HepG2 (cell line): ENCODE measurements at regions not wholly inside any gene's neighbourhood (a gene's known extent, or its start where the extent isn't known, plus 50 kb on each side); places are given as distances from the start of the nearest gene placed in this dataset.

Experiments
- ATAC-seq: fragments of 200-7000 bp; cut with Tn5 transposase; 3 replicates; pipeline ENCODE4 v1.9.1; 2020; ENCODE audit warnings: mild to moderate bottlenecking, moderate library complexity
- BruUV-seq: library from RNA; stranded (reverse); fragments of 400-500 nt; replicated peaks from 2 replicates; lab custom pipeline; 2021; lab: Mats Ljungman, UMichigan
- CTCF ChIA-PET: fragments of 300-600 bp; formaldehyde crosslinking; extraction: SDS; loops from one replicate; lab custom pipeline; 2021; ENCODE audit warnings: low total read pairs, inconsistent platforms, low intra/inter-chr PET ratio; lab: Yijun Ruan, JAX
- POLR2A ChIA-PET: fragments of 350-600 bp; sonication (Branson Sonifier 250); formaldehyde crosslinking; loops from one replicate; lab custom pipeline; 2020; ENCODE audit warnings: antibody characterized with exemption, inconsistent platforms; lab: Yijun Ruan, JAX
- DNase-seq: peaks from one replicate; pipeline ENCODE4 v3.0.0-alpha.2; 2015; ENCODE audit warnings: low spot score
- FAIRE-seq: peaks from 3 replicates; lab custom pipeline; 2011; peaks lifted over from hg19 to GRCh38; lab: Jason Lieb, UNC
- H2AFZ ChIP-seq: one replicate; pipeline ENCODE4 v1.6.1; 2011; ENCODE audit warnings: low read length, inconsistent platforms
- H3K27ac ChIP-seq: fragments of 300-600 bp; 3 replicates; pipeline ENCODE4 v1.8.0; 2011; ENCODE audit warnings: mixed run types, mild to moderate bottlenecking, mixed read lengths, low read length, inconsistent platforms; ENCODE audit not compliant: insufficient read depth; ENCODE audit errors: extremely low read length
- H3K27me3 ChIP-seq, 2 experiments: fragments of 200-600 bp in 1 of 2; 2 replicates in 1 of 2; 3 replicates in 1 of 2; pipeline versions ENCODE4 v1.6.0 to v1.8.0; 2011; ENCODE audit warnings: low read length in 2 of 2, mild to moderate bottlenecking in 2 of 2, moderate library complexity in 2 of 2, inconsistent platforms in 1 of 2; ENCODE audit not compliant: insufficient read depth in 2 of 2, control insufficient read depth in 1 of 2
- H3K36me3 ChIP-seq, 2 experiments: fragments of 200-600 bp in 1 of 2; replicated peaks in 1 of 2; 2 replicates in 1 of 2; 3 replicates in 1 of 2; pipeline versions ENCODE4 v1.5.1 to v1.8.0; 2011; ENCODE audit warnings: low read length in 2 of 2, inconsistent platforms in 1 of 2; ENCODE audit not compliant: insufficient read depth in 2 of 2, control insufficient read depth in 1 of 2
- H3K4me1 ChIP-seq: 2 replicates; pipeline ENCODE4 v1.5.1; 2012; ENCODE audit warnings: low read length, inconsistent platforms; ENCODE audit not compliant: insufficient read depth
- H3K4me2 ChIP-seq: 2 replicates; pipeline ENCODE4 v1.6.0; 2011; ENCODE audit warnings: low read depth, low read length, inconsistent platforms
- H3K4me3 ChIP-seq, 3 experiments: fragments of 200-600 bp in 1 of 3; sonication (generic), shearing (Covaris generic) in 1 of 3; replicated peaks in 1 of 3; 2 replicates each; pipeline ENCODE4 v1.5.1; 2011 to 2016; ENCODE audit warnings: low read length in 3 of 3, inconsistent platforms in 2 of 3, low read depth in 2 of 3, mild to moderate bottlenecking in 2 of 3, control low read depth in 1 of 3, mixed read lengths in 1 of 3; ENCODE audit not compliant: insufficient read depth in 1 of 3
- H3K79me2 ChIP-seq: one replicate; pipeline ENCODE4 v1.6.1; 2011; ENCODE audit warnings: low read length, inconsistent platforms; ENCODE audit not compliant: insufficient read depth
- H3K9ac ChIP-seq: 2 replicates; pipeline ENCODE4 v1.6.0; 2011; ENCODE audit warnings: mild to moderate bottlenecking, low read depth, low read length, inconsistent platforms; ENCODE audit not compliant: insufficient read depth
- H3K9me3 ChIP-seq: 2 replicates; pipeline ENCODE4 v1.5.1; 2012; ENCODE audit warnings: mild to moderate bottlenecking, low read length
- H4K20me1 ChIP-seq: 2 replicates; pipeline ENCODE4 v1.6.0; 2011; ENCODE audit warnings: inconsistent platforms, mild to moderate bottlenecking, low read length, moderate library complexity; ENCODE audit not compliant: insufficient read depth
- ARID4A ChIP-seq: sonication (generic); formaldehyde crosslinking; IDR thresholded peaks from 2 replicates; pipeline ENCODE4 v1.5.0; 2020; ENCODE audit warnings: mild to moderate bottlenecking, missing genetic modification reagents, borderline replicate concordance
- EP300 ChIP-seq, 3 experiments: sonication (generic) in 1 of 3; formaldehyde crosslinking in 1 of 3; IDR thresholded peaks; 2 replicates each; pipeline versions ENCODE4 v1.5.1 to v1.6.1; 2011 to 2020; ENCODE audit warnings: low read depth in 2 of 3, low read length in 2 of 3, borderline replicate concordance in 1 of 3, improper control_type of control experiment in 1 of 3, mild to moderate bottlenecking in 1 of 3, missing genetic modification reagents in 1 of 3, moderate library complexity in 1 of 3
- FLYWCH1 ChIP-seq: sonication (generic); formaldehyde crosslinking; IDR thresholded peaks from 2 replicates; pipeline ENCODE4 v1.8.1; 2023; ENCODE audit warnings: mild to moderate bottlenecking, missing genetic modification reagents
- KDM1A ChIP-seq: IDR thresholded peaks from 2 replicates; pipeline ENCODE4 v1.6.1; 2016; ENCODE audit warnings: missing compliant biosample characterization
- MAZ ChIP-seq, 2 experiments: sonication (generic) in 1 of 2; formaldehyde crosslinking in 1 of 2; IDR thresholded peaks; 2 replicates each; pipeline versions ENCODE4 v1.5.0 to v1.6.1; 2012 to 2020; ENCODE audit warnings: low read depth in 2 of 2, mild to moderate bottlenecking in 2 of 2, borderline replicate concordance in 1 of 2, improper control_type of control experiment in 1 of 2, low read length in 1 of 2, missing genetic modification reagents in 1 of 2, moderate library complexity in 1 of 2
- MEF2D ChIP-seq: sonication (generic); formaldehyde crosslinking; IDR thresholded peaks from 2 replicates; pipeline ENCODE4 v1.5.1; 2020; ENCODE audit warnings: mild to moderate bottlenecking, missing genetic modification reagents
- POLR2AphosphoS2 ChIP-seq: IDR thresholded peaks from 2 replicates; pipeline ENCODE4 v1.6.1; 2011; ENCODE audit warnings: low read depth, low read length, improper control_type of control experiment
- RARG ChIP-seq: sonication (generic); formaldehyde crosslinking; IDR thresholded peaks from 2 replicates; pipeline ENCODE4 v1.4.0; 2020; ENCODE audit warnings: low read depth, mild to moderate bottlenecking, missing genetic modification reagents
- RBAK ChIP-seq: sonication (generic); formaldehyde crosslinking; IDR thresholded peaks from 2 replicates; pipeline ENCODE4 v1.5.1; 2020; ENCODE audit warnings: mild to moderate bottlenecking, missing genetic modification reagents
- SPEN ChIP-seq: sonication (generic); formaldehyde crosslinking; IDR thresholded peaks from 2 replicates; pipeline ENCODE4 v1.5.1; 2020; ENCODE audit warnings: low read depth, mild to moderate bottlenecking, missing genetic modification reagents
- TBL1XR1 ChIP-seq: fragments of 150-350 bp; IDR thresholded peaks from 2 replicates; pipeline ENCODE4 v1.6.1; 2014; ENCODE audit warnings: borderline replicate concordance, low read length; ENCODE audit not compliant: partially characterized antibody
- XRCC5 ChIP-seq: fragments of 200-400 bp; formaldehyde crosslinking; optimal IDR thresholded peaks from 2 replicates; pipeline ENCODE3; 2017; ENCODE audit warnings: mild to moderate bottlenecking, low read length
- ZNF317 ChIP-seq: sonication (generic); formaldehyde crosslinking; IDR thresholded peaks from 2 replicates; pipeline ENCODE4 v1.5.0; 2020; ENCODE audit warnings: mild to moderate bottlenecking, missing genetic modification reagents
- ZNF570 ChIP-seq: sonication (generic); formaldehyde crosslinking; IDR thresholded peaks from 2 replicates; pipeline ENCODE4 v1.4.0; 2020; ENCODE audit warnings: mild to moderate bottlenecking, missing genetic modification reagents, borderline replicate concordance
- ZNF619 ChIP-seq: sonication (generic); formaldehyde crosslinking; IDR thresholded peaks from 2 replicates; pipeline ENCODE4 v1.4.0; 2020; ENCODE audit warnings: mild to moderate bottlenecking, missing genetic modification reagents
- ZNF709 ChIP-seq: sonication (generic); formaldehyde crosslinking; IDR thresholded peaks from 2 replicates; pipeline ENCODE4 v1.5.0; 2020; ENCODE audit warnings: mild to moderate bottlenecking, missing genetic modification reagents
- ZNF747 ChIP-seq: sonication (generic); formaldehyde crosslinking; IDR thresholded peaks from 2 replicates; pipeline ENCODE4 v1.8.1; 2023; ENCODE audit warnings: missing genetic modification reagents, mild to moderate bottlenecking, borderline replicate concordance
- ZSCAN12 ChIP-seq: sonication (generic); formaldehyde crosslinking; IDR thresholded peaks from 2 replicates; pipeline ENCODE4 v1.9.0; 2021; ENCODE audit warnings: mild to moderate bottlenecking, missing genetic modification reagents
- ZSCAN22 ChIP-seq: sonication (generic); formaldehyde crosslinking; IDR thresholded peaks from 2 replicates; pipeline ENCODE4 v1.4.0; 2020; ENCODE audit warnings: mild to moderate bottlenecking, missing genetic modification reagents
- WGBS: methylation state at CpG from one replicate; pipeline ENCODE4 v1.1.6; 2017; ENCODE audit warnings: low lambda C conversion rate; 5-methylcytosine and 5-hydroxymethylcytosine counted together
- in situ Hi-C: cut with HindIII; loops from 2 replicates; pipeline ENCODE4 v1.10.0; 2017; ENCODE audit warnings: low pct_unique_long_range_greater_than_20kb; ENCODE audit not compliant: extremely low pct_ligation_motif_present
- intact Hi-C: fragments of 100-400 bp; cut with micrococcal nuclease; formaldehyde crosslinking; loops from one replicate; pipeline ENCODE4 v1.10.0; 2022; ENCODE audit not compliant: unreplicated experiment
- TF ChIP-seq, protein P1 (sequence below): IDR thresholded peaks from 2 replicates; pipeline ENCODE4 v1.6.1; 2018; ENCODE audit warnings: missing genetic modification reagents, mild to moderate bottlenecking, missing compliant biosample characterization

DNA sequence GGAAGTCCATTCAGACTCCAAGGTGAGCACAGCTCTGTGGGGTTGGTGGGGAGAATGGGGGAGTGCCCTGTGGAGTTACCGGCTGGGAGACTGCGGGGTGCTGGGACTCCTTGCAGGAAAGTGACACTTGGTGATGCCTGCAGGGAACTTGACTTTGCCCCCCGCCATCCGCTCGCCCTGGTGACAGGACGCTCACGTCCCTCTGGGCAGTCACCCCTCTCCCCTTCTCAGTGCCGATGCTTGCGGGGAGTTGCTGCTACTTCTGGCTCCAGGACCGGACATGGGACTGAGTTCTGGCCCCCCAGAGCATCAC is 209.5 kb upstream of the C1orf174 start (continued):
- no peak for TF ChIP-seq ZNF570 (CRISPR knock-in tag)
- TF ChIP-seq FLYWCH1 (CRISPR knock-in tag), result no peak

- WGBS, result 15% methylated on average over 5 of the region's 8 CpGs
- DNase-seq (no peak), FAIRE-seq (no peak), ATAC-seq (no peak)
- Histone ChIP-seq H4K20me1 (no peaks in the 10 kb centered on the region), H3K79me2 (no peaks in the 10 kb centered on the region), H3K9me3 (no peaks in the 10 kb centered on the region), H3K4me3 (no peak overlapping the region), H3K27ac (no peak overlapping the region), H3K4me2 (no peak overlapping the region), H2AFZ (no peak overlapping the region), H3K4me1 (no peaks in the 10 kb centered on the region), H3K36me3 (no peaks in the 10 kb centered on the region), H3K27me3 (peaks cover 5 to 43% of the 10 kb centered on the region in 2 experiments; a peak in 4 of 5 replicates), H3K9ac (no peak overlapping the region)
- CTCF ChIA-PET, result no interaction called here
- intact Hi-C loops (no loop called here), in situ Hi-C loops (no loop called here)
- BruUV-seq, result no TSS peak
- POLR2A ChIA-PET, result no interaction called here
- no peak for TF ChIP-seq ZNF317 (CRISPR knock-in tag)
- TF ChIP-seq RBAK, result no peak
- TF ChIP-seq ZSCAN12, result no peak
- no peak for TF ChIP-seq ARID4A (CRISPR knock-in tag)
- no peak for TF ChIP-seq ZNF747 (CRISPR knock-in tag)
- TF ChIP-seq ZNF709, result no peak
- TF ChIP-seq ZSCAN22, result no peak
- TF ChIP-seq RARG (CRISPR knock-in tag), result no peak
- TF ChIP-seq ZNF619 (CRISPR knock-in tag), result no peak
- no peak for TF ChIP-seq XRCC5
- TF ChIP-seq EP300 (IDR thresholded peaks at IDR 0.05; ENCODE audit: low read depth in 2 of 2, low read length in 2 of 2), result no peak
- no peak for TF ChIP-seq EP300 (CRISPR knock-in tag; IDR thresholded peaks at IDR 0.05; ENCODE audit: borderline replicate concordance)
- no peak for TF ChIP-seq POLR2AphosphoS2
- TF ChIP-seq MEF2D (CRISPR knock-in tag), result no peak
- no peak for TF ChIP-seq MAZ (IDR thresholded peaks at IDR 0.05; ENCODE audit: borderline replicate concordance, low read depth, low read length)
- no peak for TF ChIP-seq MAZ (CRISPR knock-in tag; IDR thresholded peaks at IDR 0.05; ENCODE audit: low read depth)
- TF ChIP-seq TBL1XR1, result no peak
- no peak for TF ChIP-seq SPEN (CRISPR knock-in tag)
- no peak for TF ChIP-seq KDM1A
- TF ChIP-seq, protein P1, sequence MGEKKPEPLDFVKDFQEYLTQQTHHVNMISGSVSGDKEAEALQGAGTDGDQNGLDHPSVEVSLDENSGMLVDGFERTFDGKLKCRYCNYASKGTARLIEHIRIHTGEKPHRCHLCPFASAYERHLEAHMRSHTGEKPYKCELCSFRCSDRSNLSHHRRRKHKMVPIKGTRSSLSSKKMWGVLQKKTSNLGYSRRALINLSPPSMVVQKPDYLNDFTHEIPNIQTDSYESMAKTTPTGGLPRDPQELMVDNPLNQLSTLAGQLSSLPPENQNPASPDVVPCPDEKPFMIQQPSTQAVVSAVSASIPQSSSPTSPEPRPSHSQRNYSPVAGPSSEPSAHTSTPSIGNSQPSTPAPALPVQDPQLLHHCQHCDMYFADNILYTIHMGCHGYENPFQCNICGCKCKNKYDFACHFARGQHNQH (CRISPR knock-in tag), result no peak
Measured at GRCh38 chr1:4110888-4111287, 210.8 kb upstream of the C1orf174 start.
